PC-9 (cell line): ENCODE measurements at regions not wholly inside any gene's neighbourhood (a gene's known extent, or its start where the extent isn't known, plus 50 kb on each side); places are given as distances from the start of the nearest gene placed in this dataset.

Experiments used
- BruUV-seq: library from RNA; stranded (reverse); fragments of 400-500 nt; replicated peaks from 2 replicates; lab custom pipeline; 2021; lab: Mats Ljungman, UMichigan
- CTCF ChIA-PET: fragments of 300-600 bp; sonication (Branson Sonifier 250); formaldehyde crosslinking; loops from one replicate; lab custom pipeline; 2022; ENCODE audit warnings: antibody characterized with exemption; lab: Charles Lee
- POLR2A ChIA-PET: fragments of 300-600 bp; sonication (Branson Sonifier 250); formaldehyde crosslinking; loops from one replicate; lab custom pipeline; 2022; ENCODE audit warnings: antibody characterized with exemption; ENCODE audit not compliant: unreplicated experiment; lab: Charles Lee
- DNase-seq, 2 experiments: peaks; one replicate each; pipeline versions ENCODE4 v3.0.0 to v3.0.0-alpha.2; 2015 to 2022; ENCODE audit warnings: mixed read lengths in 1 of 2
- H2AFZ ChIP-seq: fragments of 200-600 bp; sonication (generic); 2 replicates; pipeline ENCODE4 v1.8.1; 2017; ENCODE audit warnings: antibody characterized with exemption
- H3F3A ChIP-seq: fragments of 200-600 bp; sonication (generic); 2 replicates; pipeline ENCODE4 v1.8.1; 2017; ENCODE audit warnings: antibody characterized with exemption, mild to moderate bottlenecking, low read depth; ENCODE audit not compliant: insufficient read depth
- H3K27ac ChIP-seq: fragments of 200-600 bp; sonication (generic); 2 replicates; pipeline ENCODE4 v1.6.1; 2016; ENCODE audit warnings: mixed run types
- H3K27me3 ChIP-seq: fragments of 200-600 bp; sonication (generic); 2 replicates; pipeline ENCODE4 v1.6.1; 2016; ENCODE audit warnings: low read depth, mixed run types; ENCODE audit not compliant: insufficient read depth
- H3K36me3 ChIP-seq: fragments of 200-600 bp; sonication (generic); 2 replicates; pipeline ENCODE4 v1.6.1; 2016; ENCODE audit warnings: low read depth, mixed run types
- H3K4me1 ChIP-seq: fragments of 200-600 bp; sonication (generic); replicated peaks from 2 replicates; pipeline ENCODE4 v1.6.1; 2016; ENCODE audit warnings: mixed run types; ENCODE audit not compliant: insufficient read depth
- H3K4me2 ChIP-seq: fragments of 200-600 bp; sonication (generic); 2 replicates; pipeline ENCODE4 v1.6.1; 2017; ENCODE audit warnings: mixed run types
- H3K4me3 ChIP-seq: fragments of 200-600 bp; sonication (generic); 2 replicates; pipeline ENCODE4 v1.6.1; 2016; ENCODE audit warnings: mixed run types
- H3K79me2 ChIP-seq: fragments of 200-600 bp; sonication (generic); 2 replicates; pipeline ENCODE4 v1.6.1; 2017; ENCODE audit warnings: low read depth, mixed run types
- H3K9me2 ChIP-seq: fragments of 200-600 bp; sonication (generic); 2 replicates; pipeline ENCODE4 v1.8.1; 2017; ENCODE audit warnings: mild to moderate bottlenecking; ENCODE audit not compliant: insufficient read depth
- H3K9me3 ChIP-seq: fragments of 200-600 bp; sonication (generic); 2 replicates; pipeline ENCODE4 v1.8.1; 2016; ENCODE audit warnings: low read depth; ENCODE audit not compliant: insufficient read depth
- H4K20me1 ChIP-seq: fragments of 200-600 bp; sonication (generic); 2 replicates; pipeline ENCODE4 v1.8.1; 2017; ENCODE audit not compliant: insufficient read depth
- EZH2 ChIP-seq: fragments of 200-600 bp; sonication (generic); IDR thresholded peaks from 2 replicates; pipeline ENCODE4 v1.8.0; 2017; ENCODE audit warnings: antibody characterized with exemption, low read depth
- intact Hi-C: fragments of 100-400 bp; cut with micrococcal nuclease; formaldehyde crosslinking; loops from one replicate; pipeline ENCODE4 v1.10.0; 2022; ENCODE audit not compliant: unreplicated experiment
- TF ChIP-seq, protein P1 (sequence below): fragments of 200-600 bp; sonication (generic); conservative IDR thresholded peaks from 2 replicates; pipeline ENCODE4 v1.6.1; 2017; ENCODE audit warnings: mixed run types, antibody characterized with exemption, mild to moderate bottlenecking, moderate library complexity

DNA sequence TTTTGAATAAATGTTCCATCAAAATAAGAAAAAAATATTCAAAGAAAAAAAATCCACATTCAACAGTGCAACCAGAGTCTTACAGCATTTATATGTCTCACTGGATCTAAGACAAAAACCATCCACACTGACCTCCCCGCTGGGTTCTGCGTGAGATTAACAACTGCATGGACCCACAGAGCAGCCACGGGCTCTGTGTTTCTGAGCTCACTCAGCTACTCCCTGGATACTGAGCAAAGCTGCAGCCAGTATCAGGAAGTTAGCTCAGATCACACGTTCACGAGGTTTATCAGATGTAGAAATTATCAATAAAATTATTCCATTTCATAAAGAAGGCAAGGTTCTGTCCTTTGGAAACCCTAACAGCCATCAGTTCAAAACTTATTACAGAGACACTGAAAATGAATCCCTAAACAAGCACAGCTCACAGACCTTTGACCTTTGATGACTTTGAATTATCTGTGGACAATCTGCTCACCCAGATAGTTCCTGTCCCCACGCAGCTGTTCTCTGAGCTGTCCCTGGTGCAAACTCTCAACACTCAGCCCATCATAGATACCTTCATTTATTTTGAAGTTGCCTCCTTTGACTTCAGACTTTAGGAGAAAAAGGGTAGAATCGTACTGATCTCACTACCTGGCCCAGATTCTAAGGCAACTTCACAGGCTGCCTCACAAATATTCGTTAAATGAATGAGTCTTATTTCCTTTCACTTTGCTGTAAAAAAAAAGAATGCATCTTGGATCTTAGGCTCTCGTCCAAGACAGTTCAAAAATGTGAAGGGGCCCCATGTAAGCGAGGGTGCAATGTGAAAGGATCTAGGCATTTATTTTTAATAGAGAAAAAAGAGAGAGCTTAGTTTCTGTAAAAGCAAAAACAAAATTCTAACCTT, 67.7 kb upstream of the SVIL start:
- ChIA-PET CTCF (no interaction called here), POLR2A (interaction anchor here (0.6 kb wide), 3 partner anchors 34 to 529 kb away, joined by 5 read pairs; no protein-coding TSS in a partner anchor)
- Histone ChIP-seq H3F3A (no peaks in the 10 kb centered on the region), H3K4me3 (no peak overlapping the region), H3K9me3 (no peaks in the 10 kb centered on the region), H3K4me2 (no peak overlapping the region), H3K79me2 (peaks cover 56% of the 10 kb centered on the region), H4K20me1 (no peaks in the 10 kb centered on the region; the same call in 1 of the 2 replicates), H3K36me3 (peaks cover 5% of the 10 kb centered on the region; the same call in 1 of the 2 replicates), H3K27me3 (no peaks in the 10 kb centered on the region), H3K9me2 (no peaks in the 10 kb centered on the region), H3K4me1 (no peaks in the 10 kb centered on the region), H2AFZ (no peak overlapping the region), H3K27ac (no peak overlapping the region)
- TF ChIP-seq, protein P1, sequence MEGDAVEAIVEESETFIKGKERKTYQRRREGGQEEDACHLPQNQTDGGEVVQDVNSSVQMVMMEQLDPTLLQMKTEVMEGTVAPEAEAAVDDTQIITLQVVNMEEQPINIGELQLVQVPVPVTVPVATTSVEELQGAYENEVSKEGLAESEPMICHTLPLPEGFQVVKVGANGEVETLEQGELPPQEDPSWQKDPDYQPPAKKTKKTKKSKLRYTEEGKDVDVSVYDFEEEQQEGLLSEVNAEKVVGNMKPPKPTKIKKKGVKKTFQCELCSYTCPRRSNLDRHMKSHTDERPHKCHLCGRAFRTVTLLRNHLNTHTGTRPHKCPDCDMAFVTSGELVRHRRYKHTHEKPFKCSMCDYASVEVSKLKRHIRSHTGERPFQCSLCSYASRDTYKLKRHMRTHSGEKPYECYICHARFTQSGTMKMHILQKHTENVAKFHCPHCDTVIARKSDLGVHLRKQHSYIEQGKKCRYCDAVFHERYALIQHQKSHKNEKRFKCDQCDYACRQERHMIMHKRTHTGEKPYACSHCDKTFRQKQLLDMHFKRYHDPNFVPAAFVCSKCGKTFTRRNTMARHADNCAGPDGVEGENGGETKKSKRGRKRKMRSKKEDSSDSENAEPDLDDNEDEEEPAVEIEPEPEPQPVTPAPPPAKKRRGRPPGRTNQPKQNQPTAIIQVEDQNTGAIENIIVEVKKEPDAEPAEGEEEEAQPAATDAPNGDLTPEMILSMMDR, result no peak
- TF ChIP-seq EZH2, result no peak
- intact Hi-C loops, result no loop called here
- no peak for DNase-seq
- BruUV-seq, result no TSS peak

DNA sequence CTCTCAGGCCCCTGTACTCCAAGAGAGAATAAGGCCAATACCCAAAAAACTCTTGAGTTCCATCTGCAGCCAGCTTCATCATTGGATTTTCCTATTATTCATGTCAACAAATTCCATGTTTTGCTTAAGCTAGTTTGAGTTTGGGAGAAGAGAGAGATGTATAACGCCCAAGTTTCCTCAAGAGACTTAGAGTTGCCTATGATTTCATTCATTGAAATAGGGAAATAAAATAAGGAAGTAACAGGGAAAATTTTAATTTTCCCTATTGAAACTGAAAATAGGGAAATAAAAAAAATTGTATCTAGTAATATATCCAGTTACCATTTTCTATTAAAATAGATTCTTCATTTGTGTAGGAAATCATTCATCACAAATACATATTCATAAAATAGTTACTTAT, 66.5 kb upstream of the SVIL start:
- CTCF ChIA-PET, result no interaction called here

DNA sequence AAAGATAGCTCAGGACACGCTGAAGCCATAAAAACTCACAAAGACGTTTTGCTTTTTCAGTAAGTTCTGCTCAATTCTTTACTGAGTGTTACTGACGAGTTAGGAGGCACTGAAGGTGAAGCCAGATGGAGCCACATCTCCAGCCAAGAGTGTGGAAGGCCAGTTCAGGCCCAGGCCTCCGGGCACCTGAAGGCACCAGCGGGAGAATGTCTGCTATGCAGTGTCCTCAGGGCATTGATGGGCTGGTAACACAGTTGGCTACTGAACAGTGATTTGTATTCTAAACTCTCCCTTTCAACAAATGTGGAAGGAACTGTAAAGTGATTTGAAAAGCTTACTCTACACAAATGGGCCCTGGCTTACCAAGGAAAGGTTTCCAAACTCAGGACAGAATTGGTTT, 64.8 kb upstream of the SVIL start:
- Histone ChIP-seq H3K27ac (no peak overlapping the region), H3K27me3 (no peaks in the 10 kb centered on the region), H3K79me2 (peaks cover 33% of the 10 kb centered on the region), H3K4me2 (no peak overlapping the region), H3K4me3 (no peak overlapping the region), H3K9me3 (no peaks in the 10 kb centered on the region), H4K20me1 (no peaks in the 10 kb centered on the region; the same call in 1 of the 2 replicates), H3F3A (no peaks in the 10 kb centered on the region), H3K9me2 (no peaks in the 10 kb centered on the region), H2AFZ (no peak overlapping the region), H3K36me3 (no peaks in the 10 kb centered on the region), H3K4me1 (no peaks in the 10 kb centered on the region)
- CTCF ChIA-PET, result no interaction called here
- no TSS peak for BruUV-seq
- peak in 1 of 2 experiments; percentile 23 for DNase-seq
- no peak for TF ChIP-seq EZH2
- TF ChIP-seq, protein P1, result no peak
- POLR2A ChIA-PET, result no interaction called here
- intact Hi-C loops, result no loop called here

More for the DNA sequence above, 66.5 kb upstream of the SVIL start:
- no peak overlapping the region for H3K4me2 ChIP-seq
- H3K27ac ChIP-seq, result no peak overlapping the region
- no peaks in the 10 kb centered on the region for H3K4me1 ChIP-seq
- BruUV-seq, result no TSS peak
- H3K79me2 ChIP-seq, result peaks cover 44% of the 10 kb centered on the region
- H3K9me3 ChIP-seq, result no peaks in the 10 kb centered on the region
- POLR2A ChIA-PET, result interaction anchor here (0.6 kb wide), 1 partner anchor 32 kb away, joined by 8 read pairs; no protein-coding TSS in a partner anchor
- no peak overlapping the region for H2AFZ ChIP-seq
- H3K36me3 ChIP-seq, result no peaks in the 10 kb centered on the region
- no peaks in the 10 kb centered on the region; the same call in 1 of the 2 replicates for H4K20me1 ChIP-seq
- H3K4me3 ChIP-seq, result no peak overlapping the region
- no peak for DNase-seq
- no peaks in the 10 kb centered on the region for H3K9me2 ChIP-seq
- no peaks in the 10 kb centered on the region for H3F3A ChIP-seq
- no peak for TF ChIP-seq EZH2
- TF ChIP-seq, protein P1, result no peak
- intact Hi-C loops, result no loop called here
- H3K27me3 ChIP-seq, result no peaks in the 10 kb centered on the region
